Endothelial cell of umbilical vein (primary cell): ENCODE measurements at regions not wholly inside any gene's neighbourhood (a gene's known extent, or its start where the extent isn't known, plus 50 kb on each side); places are given as distances from the start of the nearest gene placed in this dataset.

Experiments used
- BruUV-seq: library from RNA; stranded (reverse); fragments of 400-500 nt; replicated peaks from 2 replicates; lab custom pipeline; 2021; lab: Mats Ljungman, UMichigan
- CTCF ChIA-PET: fragments of 300-600, 350-600 bp; sonication (Branson Sonifier 250); formaldehyde crosslinking; loops from one replicate; lab custom pipeline; 2021; ENCODE audit warnings: antibody characterized with exemption, inconsistent platforms; lab: Charles Lee
- POLR2A ChIA-PET: fragments of 300-600, 350-600 bp; sonication (Branson Sonifier 250); formaldehyde crosslinking; loops from one replicate; lab custom pipeline; 2021; ENCODE audit warnings: antibody characterized with exemption, inconsistent platforms; lab: Charles Lee
- DNase-seq: peaks from one replicate; pipeline ENCODE4 v3.0.0-alpha.2; 2011; ENCODE audit warnings: low read depth, low spot score
- FAIRE-seq: peaks from 2 replicates; lab custom pipeline; 2011; peaks lifted over from hg19 to GRCh38; lab: Jason Lieb, UNC
- H2AFZ ChIP-seq: 2 replicates; pipeline ENCODE4 v1.6.0; 2012; ENCODE audit warnings: low read depth, low read length, control low read depth, inconsistent platforms
- H3K27ac ChIP-seq: 2 replicates; pipeline ENCODE4 v1.5.1; 2011; ENCODE audit warnings: low read depth, mild to moderate bottlenecking, control low read depth, low read length, moderate library complexity; ENCODE audit not compliant: insufficient read depth
- H3K27me3 ChIP-seq, 2 experiments: 2 replicates each; pipeline versions ENCODE4 v1.6.0 to v1.6.1; 2011; ENCODE audit warnings: low read length in 2 of 2, mixed read lengths in 1 of 2; ENCODE audit not compliant: control insufficient read depth in 2 of 2, insufficient read depth in 2 of 2
- H3K36me3 ChIP-seq, 2 experiments: 2 replicates in 1 of 2; 3 replicates in 1 of 2; pipeline ENCODE4 v1.5.1; 2011; ENCODE audit warnings: low read length in 2 of 2, mild to moderate bottlenecking in 1 of 2, moderate library complexity in 1 of 2; ENCODE audit not compliant: control insufficient read depth in 2 of 2, insufficient read depth in 2 of 2; ENCODE audit errors: extremely low read depth in 1 of 2
- H3K4me1 ChIP-seq: 3 replicates; pipeline ENCODE4 v1.5.1; 2011; ENCODE audit warnings: mild to moderate bottlenecking, low read length; ENCODE audit not compliant: control insufficient read depth, insufficient read depth; ENCODE audit errors: extremely low read depth
- H3K4me2 ChIP-seq: 2 replicates; pipeline ENCODE4 v1.6.1; 2011; ENCODE audit warnings: low read length, control low read depth, mixed read lengths; ENCODE audit not compliant: insufficient read depth
- H3K4me3 ChIP-seq, 3 experiments: fragments of 200-600 bp in 1 of 3; sonication (generic), shearing (Covaris generic) in 1 of 3; replicated peaks in 1 of 3; 2 replicates each; pipeline ENCODE4 v1.5.1; 2011 to 2016; ENCODE audit warnings: control low read depth in 3 of 3, low read length in 3 of 3, mild to moderate bottlenecking in 2 of 3, inconsistent platforms in 1 of 3, low read depth in 1 of 3, moderate library complexity in 1 of 3; ENCODE audit not compliant: insufficient read depth in 1 of 3
- H3K79me2 ChIP-seq: 2 replicates; pipeline ENCODE4 v1.6.0; 2012; ENCODE audit warnings: low read length, inconsistent platforms; ENCODE audit not compliant: control insufficient read depth, insufficient read depth
- H3K9ac ChIP-seq: replicated peaks from 2 replicates; pipeline ENCODE3; 2011; ENCODE audit warnings: low read length, control low read depth; ENCODE audit not compliant: insufficient read depth; ENCODE audit errors: extremely low read depth
- H3K9me1 ChIP-seq: replicated peaks from 3 replicates; pipeline ENCODE4 v1.6.0; 2011; ENCODE audit warnings: mild to moderate bottlenecking, low read length; ENCODE audit not compliant: control insufficient read depth, insufficient read depth; ENCODE audit errors: extremely low read depth
- H3K9me3 ChIP-seq: replicated peaks from 2 replicates; pipeline ENCODE4 v1.5.1; 2012; ENCODE audit warnings: low read length, inconsistent platforms; ENCODE audit not compliant: control insufficient read depth, insufficient read depth
- H4K20me1 ChIP-seq: replicated peaks from 2 replicates; pipeline ENCODE3; 2011; ENCODE audit warnings: mild to moderate bottlenecking, low read length; ENCODE audit not compliant: control insufficient read depth, insufficient read depth; ENCODE audit errors: extremely low read depth
- CTCF ChIP-seq, 2 donors: IDR thresholded peaks; 1 replicate in 1 of 2; 2 replicates in 1 of 2; pipeline ENCODE4 v1.5.1; 2011; ENCODE audit warnings: low read length in 2 of 2, mild to moderate bottlenecking in 2 of 2, moderate library complexity in 2 of 2, control low read depth in 1 of 2, inconsistent platforms in 1 of 2, low read depth in 1 of 2; ENCODE audit not compliant: insufficient read depth in 1 of 2; ENCODE audit errors: extremely low read depth in 1 of 2
- EZH2 ChIP-seq: IDR thresholded peaks from 2 replicates; pipeline ENCODE4 v1.6.1; 2012; ENCODE audit warnings: borderline replicate concordance, low read depth, mild to moderate bottlenecking, moderate library complexity, low read length, inconsistent platforms; ENCODE audit not compliant: severe bottlenecking
- FOS ChIP-seq: IDR thresholded peaks from 2 replicates; pipeline ENCODE4 v1.6.1; 2011; ENCODE audit warnings: mild to moderate bottlenecking, low read length, moderate library complexity, borderline replicate concordance; ENCODE audit not compliant: insufficient read depth
- GATA2 ChIP-seq: IDR thresholded peaks from 2 replicates; pipeline ENCODE4 v1.7.0; 2011; ENCODE audit warnings: low read depth, mild to moderate bottlenecking, moderate library complexity, mixed read lengths, low read length; ENCODE audit not compliant: insufficient read length, insufficient read depth
- JUN ChIP-seq: IDR thresholded peaks from 2 replicates; pipeline ENCODE4 v1.6.1; 2011; ENCODE audit warnings: borderline replicate concordance, low read depth; ENCODE audit not compliant: insufficient read length, insufficient read depth
- MAX ChIP-seq: IDR thresholded peaks from 2 replicates; pipeline ENCODE4 v1.6.1; 2011; ENCODE audit not compliant: insufficient read depth, insufficient read length
- MYC ChIP-seq: IDR thresholded peaks from one replicate; pipeline ENCODE4 v1.6.1; 2011; ENCODE audit warnings: mild to moderate bottlenecking, low read depth, low read length
- POLR2A ChIP-seq: IDR thresholded peaks from 2 replicates; pipeline ENCODE4 v1.6.1; 2012; ENCODE audit warnings: low read depth, mild to moderate bottlenecking, control low read depth, low read length
- POLR2AphosphoS5 ChIP-seq: IDR thresholded peaks from 2 replicates; pipeline ENCODE4 v1.6.1; 2012; ENCODE audit warnings: low read depth, mild to moderate bottlenecking, control low read depth, low read length, moderate library complexity; ENCODE audit not compliant: insufficient read depth
- dilution Hi-C: fragments of 300-500 bp; cut with MboI; formaldehyde crosslinking; loops from one replicate; pipeline ENCODE4 v1.15.0; 2019; ENCODE audit warnings: low sequenced_read_pairs; ENCODE audit not compliant: extremely low pct_ligation_motif_present
- intact Hi-C: fragments of 100-400 bp; cut with micrococcal nuclease; formaldehyde crosslinking; loops from one replicate; pipeline ENCODE4 v1.10.0; 2022

GRCh38 chr10:45526309-45526905 lies 146.2 kb downstream of the ZFAND4 start:
- CTCF ChIA-PET, result interaction anchor here (0.9 kb wide), 1 partner anchor 61 kb away, joined by 3 read pairs; no protein-coding TSS in a partner anchor
- Histone ChIP-seq H3K4me1 (no peaks in the 10 kb centered on the region), H3K4me3 (no peak overlapping the region), H3K9ac (no peak overlapping the region), H3K4me2 (no peak overlapping the region), H3K27me3 (no peaks in the 10 kb centered on the region), H3K27ac (no peak overlapping the region), H3K79me2 (no peaks in the 10 kb centered on the region), H3K9me3 (no peaks in the 10 kb centered on the region), H3K9me1 (no peaks in the 10 kb centered on the region), H3K36me3 (no peaks in the 10 kb centered on the region), H4K20me1 (no peaks in the 10 kb centered on the region), H2AFZ (no peak overlapping the region)
- no peak for DNase-seq
- intact Hi-C loops, result no loop called here
- no TSS peak for BruUV-seq
- no peak for FAIRE-seq
- dilution Hi-C loops, result no loop called here
- TF ChIP-seq POLR2A (no peak), CTCF (IDR thresholded peaks at IDR 0.05; ENCODE audit: extremely low read depth in 1 of 2, insufficient read depth in 1 of 2, low read depth in 1 of 2, low read length in 2 of 2) (no peak), MYC (no peak)
- POLR2A ChIA-PET, result no interaction called here

GRCh38 chr10:45520476-45520875 lies 146.5 kb downstream of the ALOX5 start:
- H3K27ac ChIP-seq, result no peak overlapping the region

More at GRCh38 chr10:45520476-45520875, 146.5 kb downstream of the ALOX5 start:
- dilution Hi-C loops (no loop called here), intact Hi-C loops (no loop called here)
- H3K4me3 ChIP-seq, result no peak overlapping the region
- ChIA-PET POLR2A (no interaction called here), CTCF (no interaction called here)
- no peak overlapping the region for H2AFZ ChIP-seq
- no peak for DNase-seq
- H3K79me2 ChIP-seq, result no peaks in the 10 kb centered on the region
- H3K4me2 ChIP-seq, result no peak overlapping the region
- no peaks in the 10 kb centered on the region for H4K20me1 ChIP-seq
- no peak for FAIRE-seq
- no peaks in the 10 kb centered on the region for H3K4me1 ChIP-seq
- TF ChIP-seq FOS, result no peak
- TF ChIP-seq POLR2A, result no peak
- TF ChIP-seq POLR2AphosphoS5, result no peak
- no peak for TF ChIP-seq EZH2
- TF ChIP-seq CTCF (IDR thresholded peaks at IDR 0.05; ENCODE audit: extremely low read depth in 1 of 2, insufficient read depth in 1 of 2, low read depth in 1 of 2, low read length in 2 of 2), result no peak
- TF ChIP-seq JUN, result no peak
- no peak for TF ChIP-seq MYC
- TF ChIP-seq GATA2, result no peak
- no peak for TF ChIP-seq MAX
- no peaks in the 10 kb centered on the region for H3K9me3 ChIP-seq
- no peak overlapping the region for H3K9ac ChIP-seq
- no TSS peak for BruUV-seq
- H3K9me1 ChIP-seq, result no peaks in the 10 kb centered on the region
- no peaks in the 10 kb centered on the region for H3K36me3 ChIP-seq
- H3K27me3 ChIP-seq, result peaks cover 0 to 2% of the 10 kb centered on the region in 2 experiments
